Tibial artery (tissue), 4 donors: ENCODE measurements at regions not wholly inside any gene's neighbourhood (a gene's known extent, or its start where the extent isn't known, plus 50 kb on each side); places are given as distances from the start of the nearest gene placed in this dataset.

ENCODE experiments used
- DNase-seq, 2 donors: peaks; one replicate each; pipeline ENCODE4 v3.0.0-alpha.2; 2019
- H3K27ac ChIP-seq, 2 donors: fragments of 200-600 bp; sonication (generic) in 1 of 2; 1 replicate in 1 of 2; 2 replicates in 1 of 2; pipeline ENCODE4 v1.5.1; 2018 to 2019; ENCODE audit warnings: mild to moderate bottlenecking in 1 of 2
- H3K27me3 ChIP-seq, 2 donors: fragments of 200-600 bp; sonication (generic) in 1 of 2; one replicate each; pipeline versions ENCODE4 v1.5.1 to v1.6.0; 2016 to 2019
- H3K36me3 ChIP-seq, 3 donors: fragments of 200-600 bp; sonication (generic) in 2 of 3; one replicate each; pipeline ENCODE4 v1.5.1; 2016 to 2019; ENCODE audit warnings: mild to moderate bottlenecking in 2 of 3
- H3K4me1 ChIP-seq, 4 donors: fragments of 200-600 bp; sonication (generic) in 2 of 4; 1 replicate in 3 of 4; 2 replicates in 1 of 4; pipeline ENCODE4 v1.5.1; 2016 to 2019
- H3K4me3 ChIP-seq, 2 donors: fragments of 200-600 bp; sonication (generic) in 1 of 2; 1 replicate in 1 of 2; 2 replicates in 1 of 2; pipeline ENCODE4 v1.5.1; 2018 to 2019; ENCODE audit warnings: mild to moderate bottlenecking in 2 of 2
- H3K9me3 ChIP-seq, 3 donors: fragments of 200-600 bp; sonication (generic) in 1 of 3; one replicate each; pipeline ENCODE4 v1.5.1; 2016 to 2019
- intact Hi-C: fragments of 100-400 bp; cut with DNase I; formaldehyde crosslinking; loops from one replicate; pipeline ENCODE4 v1.15.0; 2023; ENCODE audit warnings: low total_unique reads
- TF ChIP-seq, protein P1 (sequence below), 2 experiments: fragments of 200-600 bp in 1 of 2; fragments of 450-650 bp in 1 of 2; IDR thresholded peaks; one replicate each; pipeline ENCODE4 v1.5.1; 2017 to 2019; ENCODE audit warnings: antibody characterized with exemption in 2 of 2, mild to moderate bottlenecking in 1 of 2, moderate library complexity in 1 of 2

DNA sequence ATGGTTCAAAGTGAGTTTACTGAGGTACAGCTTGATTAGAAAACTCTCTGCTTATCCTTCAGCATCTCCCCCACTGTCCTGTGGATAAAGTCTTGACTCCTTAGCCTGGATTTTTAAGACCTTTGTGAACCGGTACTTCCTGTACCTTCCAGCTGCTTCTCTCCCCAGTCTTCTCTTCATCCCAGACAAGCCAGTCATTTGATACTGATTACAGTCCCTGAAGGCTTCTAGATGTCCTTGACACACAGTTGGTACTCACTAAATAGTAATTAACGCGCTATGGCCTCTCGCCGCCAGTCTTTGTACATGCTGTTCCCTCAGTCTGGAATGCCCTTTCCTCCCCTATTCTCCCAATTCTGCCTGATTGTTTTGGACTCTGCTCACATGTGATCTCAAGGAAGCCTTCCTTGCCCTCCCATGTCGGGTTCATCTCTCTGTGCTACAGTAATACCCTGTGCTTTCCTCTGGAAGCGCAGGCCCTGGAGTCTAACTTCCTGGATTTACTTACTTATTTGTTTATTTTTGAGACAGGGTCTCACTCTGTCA lies 50.6 kb upstream of the PTGR2 start:
- DNase-seq, result no peak
- Histone ChIP-seq H3K36me3 (no peaks in the 10 kb centered on the region), H3K27ac (no peak overlapping the region), H3K27me3 (no peaks in the 10 kb centered on the region), H3K9me3 (no peaks in the 10 kb centered on the region), H3K4me3 (no peak overlapping the region), H3K4me1 (no peaks in the 10 kb centered on the region)
- TF ChIP-seq, protein P1, sequence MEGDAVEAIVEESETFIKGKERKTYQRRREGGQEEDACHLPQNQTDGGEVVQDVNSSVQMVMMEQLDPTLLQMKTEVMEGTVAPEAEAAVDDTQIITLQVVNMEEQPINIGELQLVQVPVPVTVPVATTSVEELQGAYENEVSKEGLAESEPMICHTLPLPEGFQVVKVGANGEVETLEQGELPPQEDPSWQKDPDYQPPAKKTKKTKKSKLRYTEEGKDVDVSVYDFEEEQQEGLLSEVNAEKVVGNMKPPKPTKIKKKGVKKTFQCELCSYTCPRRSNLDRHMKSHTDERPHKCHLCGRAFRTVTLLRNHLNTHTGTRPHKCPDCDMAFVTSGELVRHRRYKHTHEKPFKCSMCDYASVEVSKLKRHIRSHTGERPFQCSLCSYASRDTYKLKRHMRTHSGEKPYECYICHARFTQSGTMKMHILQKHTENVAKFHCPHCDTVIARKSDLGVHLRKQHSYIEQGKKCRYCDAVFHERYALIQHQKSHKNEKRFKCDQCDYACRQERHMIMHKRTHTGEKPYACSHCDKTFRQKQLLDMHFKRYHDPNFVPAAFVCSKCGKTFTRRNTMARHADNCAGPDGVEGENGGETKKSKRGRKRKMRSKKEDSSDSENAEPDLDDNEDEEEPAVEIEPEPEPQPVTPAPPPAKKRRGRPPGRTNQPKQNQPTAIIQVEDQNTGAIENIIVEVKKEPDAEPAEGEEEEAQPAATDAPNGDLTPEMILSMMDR (IDR thresholded peaks at IDR 0.05), result no peak
- intact Hi-C loops, result no loop called here

DNA sequence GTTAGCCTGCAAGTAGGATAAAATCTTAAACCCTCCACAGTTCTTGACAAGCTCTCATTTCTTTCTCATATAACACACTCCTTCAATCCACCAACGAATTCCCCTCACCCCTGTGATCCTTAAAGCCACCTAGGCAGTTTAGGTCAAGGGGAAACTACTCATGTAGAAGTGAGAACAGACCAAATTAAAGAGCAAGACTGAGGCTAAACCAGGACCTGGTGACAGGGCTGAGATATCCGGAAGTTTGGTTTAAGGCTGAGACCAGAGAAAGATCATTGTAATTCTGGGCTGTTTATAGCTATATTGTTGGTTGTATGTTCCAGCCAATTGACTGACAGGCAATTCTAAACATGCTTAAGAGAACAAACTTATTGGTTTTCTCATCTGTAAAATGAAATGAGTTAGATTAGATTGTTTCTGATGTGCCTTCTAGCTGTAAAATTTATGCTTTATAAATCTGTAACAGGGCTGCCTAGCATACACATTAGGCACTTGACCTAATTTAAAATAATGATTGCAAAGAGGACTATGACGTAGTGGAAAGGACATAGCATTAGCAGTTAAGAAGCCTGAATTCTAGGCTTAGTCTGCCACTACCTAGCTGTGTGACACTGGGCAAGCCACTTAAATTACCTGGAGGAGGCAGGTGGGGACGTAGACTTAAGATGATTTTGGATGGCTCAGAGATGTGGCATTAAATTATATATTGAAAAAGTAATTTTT lies 53.9 kb upstream of the PTGR2 start:
- TF ChIP-seq, protein P1 (IDR thresholded peaks at IDR 0.05), result no peak
- intact Hi-C loops, result no loop called here
- Histone ChIP-seq H3K27ac (no peak overlapping the region), H3K9me3 (no peaks in the 10 kb centered on the region), H3K27me3 (no peaks in the 10 kb centered on the region), H3K4me3 (no peak overlapping the region), H3K36me3 (no peaks in the 10 kb centered on the region), H3K4me1 (peaks cover 0 to 14% (median 9%) of the 10 kb centered on the region in 4 donors)
- no peak for DNase-seq

DNA sequence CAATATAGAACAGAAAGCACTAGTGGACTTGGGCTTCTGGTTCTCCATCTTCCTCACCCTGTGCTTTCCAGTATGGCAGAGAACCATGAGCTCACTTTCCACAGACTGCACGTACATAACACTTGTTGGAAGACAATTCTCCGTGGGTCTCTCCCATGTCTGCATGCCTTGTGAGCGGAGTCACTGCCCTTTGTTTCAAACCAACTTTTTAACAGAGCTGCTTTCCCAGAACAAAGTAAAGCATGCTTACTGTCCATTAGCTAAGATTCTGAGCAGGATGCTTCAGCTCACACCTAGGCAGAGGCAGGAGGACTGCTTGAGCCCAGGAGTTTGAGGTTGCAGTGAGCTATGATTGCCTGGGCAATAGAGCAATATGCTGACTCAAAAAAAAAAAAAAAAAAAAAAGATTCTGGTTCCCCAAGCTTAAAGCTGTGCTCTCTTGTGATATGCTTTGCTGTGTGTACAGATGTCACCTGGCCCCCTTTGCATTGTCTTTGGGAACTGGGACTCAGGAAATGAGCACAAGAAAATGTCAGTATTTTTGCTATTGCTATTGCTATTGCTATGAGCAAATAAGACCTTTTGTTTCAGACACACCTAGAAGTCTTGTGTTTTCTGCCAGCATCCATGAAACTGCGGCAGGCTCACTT lies 54.6 kb upstream of the PTGR2 start:
- Histone ChIP-seq H3K27ac (no peak overlapping the region), H3K4me1 (peaks cover 0 to 14% (median 9%) of the 10 kb centered on the region in 4 donors), H3K27me3 (no peaks in the 10 kb centered on the region), H3K4me3 (no peak overlapping the region), H3K9me3 (no peaks in the 10 kb centered on the region), H3K36me3 (no peaks in the 10 kb centered on the region)
- intact Hi-C loops, result no loop called here
- TF ChIP-seq, protein P1 (IDR thresholded peaks at IDR 0.05), result no peak
- DNase-seq, result no peak

DNA sequence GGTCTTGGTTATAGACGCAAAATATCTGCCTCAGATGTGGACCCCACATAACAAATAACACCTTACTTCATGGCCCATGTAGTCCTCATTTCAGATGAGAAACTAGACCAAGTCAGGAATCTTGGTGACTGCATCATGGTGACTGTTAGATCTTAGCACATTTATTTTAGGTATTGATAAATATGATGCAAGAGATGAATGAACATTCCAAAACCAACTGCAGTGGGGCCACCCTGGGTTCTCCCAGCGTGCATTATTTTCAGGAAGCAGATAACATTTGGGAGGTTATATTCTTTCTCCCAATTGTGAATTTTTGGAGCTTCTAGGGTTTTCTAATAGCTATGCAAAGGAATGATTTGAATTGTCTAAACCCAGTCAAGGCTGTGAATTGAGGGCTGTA lies 55.2 kb upstream of the PTGR2 start:
- H3K36me3 ChIP-seq, result no peaks in the 10 kb centered on the region
- no peak for DNase-seq
- peaks cover 0 to 14% (median 9%) of the 10 kb centered on the region in 4 donors for H3K4me1 ChIP-seq
- no peaks in the 10 kb centered on the region for H3K27me3 ChIP-seq
- intact Hi-C loops, result no loop called here
- TF ChIP-seq, protein P1 (IDR thresholded peaks at IDR 0.05), result no peak
- no peak overlapping the region for H3K4me3 ChIP-seq
- H3K9me3 ChIP-seq, result no peaks in the 10 kb centered on the region
- no peak overlapping the region for H3K27ac ChIP-seq

DNA sequence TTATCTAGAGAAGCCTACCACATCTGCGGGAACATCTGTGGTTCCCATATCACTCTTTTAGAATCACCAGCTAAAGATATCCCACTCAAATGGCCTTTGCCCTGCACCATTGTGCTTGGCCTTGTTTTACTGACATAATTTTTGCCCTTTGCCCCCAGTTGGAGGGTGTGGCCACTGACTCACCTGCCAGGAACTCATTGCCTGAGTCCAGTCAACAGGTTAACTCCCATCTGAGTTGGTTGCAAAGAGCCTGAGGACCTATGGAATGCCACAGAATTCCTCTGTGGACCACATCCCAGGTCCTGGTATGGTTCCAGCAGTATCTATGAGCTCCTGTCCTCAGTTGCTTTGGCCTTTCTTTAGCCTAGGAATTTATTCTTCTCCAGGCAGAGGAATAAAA lies 55.7 kb upstream of the PTGR2 start:
- TF ChIP-seq, protein P1 (IDR thresholded peaks at IDR 0.05), result no peak
- Histone ChIP-seq H3K27me3 (no peaks in the 10 kb centered on the region), H3K4me3 (no peak overlapping the region), H3K9me3 (no peaks in the 10 kb centered on the region), H3K27ac (no peak overlapping the region), H3K4me1 (peaks cover 0 to 15% (median 10%) of the 10 kb centered on the region in 4 donors), H3K36me3 (no peaks in the 10 kb centered on the region)
- intact Hi-C loops, result no loop called here
- DNase-seq, result no peak
